ENCODE measurements at regions not wholly inside any gene's neighbourhood (a gene's known extent, or its start where the extent isn't known, plus 50 kb on each side); places are given as distances from the start of the nearest gene placed in this dataset.
"Not testable (repeated sequence)": the region's sequence is repeated elsewhere in the genome, so short reads cannot be mapped to it uniquely, and the experiment has no call there.

DNA sequence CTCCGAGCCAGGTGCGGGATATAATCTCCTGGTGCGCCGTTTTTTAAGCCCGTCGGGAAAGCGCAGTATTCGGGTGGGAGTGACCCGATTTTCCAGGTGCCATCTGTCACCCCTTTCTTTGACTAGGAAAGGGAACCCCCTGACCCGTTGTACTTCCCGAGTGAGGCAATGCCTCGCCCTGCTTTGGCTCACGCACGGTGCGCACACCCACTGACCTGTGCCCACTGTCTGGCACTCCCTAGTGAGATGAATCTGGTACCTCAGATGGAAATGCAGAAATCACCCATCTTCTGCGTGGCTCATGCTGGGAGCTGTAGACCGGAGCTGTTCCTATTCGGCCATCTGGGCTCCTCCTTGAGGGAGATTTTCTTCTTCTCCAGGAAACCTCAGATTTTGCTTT is 1135.1 kb upstream of the DIAPH2 start:
- DNase-seq (ENCODE audit: low spot score); ATAC-seq: not testable (repeated sequence)

DNA sequence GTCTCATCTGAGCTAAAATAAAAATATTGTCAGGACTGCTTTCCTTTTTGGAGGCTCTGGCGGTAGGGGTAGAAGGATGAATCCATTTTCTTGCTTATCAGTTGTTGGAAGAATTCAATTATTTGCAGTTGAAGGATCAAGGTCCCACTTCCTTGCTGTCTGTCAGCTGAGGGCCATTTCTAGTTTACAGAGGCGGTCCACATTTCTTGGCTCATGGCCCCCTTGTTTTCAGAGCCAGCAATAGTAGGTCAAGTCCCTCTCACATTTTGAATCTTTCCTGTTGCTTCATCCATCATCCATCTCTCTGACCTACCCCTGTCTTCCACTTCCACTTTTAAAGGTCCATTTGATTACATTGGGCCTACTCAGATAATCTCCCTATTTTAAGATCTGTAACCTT is 1099.3 kb upstream of the DIAPH2 start:
- ATAC-seq, result no peak
- DNase-seq (ENCODE audit: low spot score), result no peak

DNA sequence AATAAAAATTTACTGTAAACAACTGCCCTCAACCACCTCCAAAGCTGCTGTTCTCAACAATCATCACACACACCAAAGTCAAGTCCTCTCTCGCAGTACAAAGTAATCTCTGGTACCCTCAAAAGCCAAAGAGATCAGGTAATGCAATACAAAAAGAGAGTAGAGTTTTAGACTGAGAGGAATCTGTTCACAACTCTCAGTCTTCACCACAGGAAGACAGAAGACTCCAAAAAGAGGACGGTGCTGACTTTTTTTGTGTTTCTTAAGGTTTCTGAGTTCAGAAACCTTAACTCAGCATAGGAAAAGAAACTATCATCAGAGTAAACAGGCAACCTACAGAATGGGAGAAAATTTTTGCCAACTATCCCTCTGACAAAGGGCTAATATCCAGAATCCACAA is 1072.3 kb upstream of the DIAPH2 start:
- ATAC-seq, result no peak
- DNase-seq (ENCODE audit: low spot score), result no peak

DNA sequence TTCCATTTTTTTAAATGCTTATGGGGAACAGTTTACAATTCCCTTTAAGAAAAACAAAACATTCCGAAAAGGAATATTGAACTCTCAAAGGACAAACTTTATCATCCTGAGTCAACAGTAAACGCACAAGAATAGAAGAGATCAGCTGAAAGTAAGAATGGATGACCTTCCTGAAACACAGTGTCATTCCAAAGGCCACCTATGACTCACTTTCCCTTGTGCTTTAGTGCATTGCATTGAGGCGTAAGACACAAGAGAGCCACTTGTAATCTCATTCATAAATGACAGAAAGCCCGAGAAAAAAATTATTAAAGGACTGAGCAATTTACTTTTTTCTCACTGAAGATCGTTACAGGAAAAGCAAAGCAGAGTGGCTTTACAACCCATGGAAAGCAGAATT is 1062.4 kb upstream of the DIAPH2 start:
- no peak for DNase-seq (ENCODE audit: low spot score)
- no peak for ATAC-seq

DNA sequence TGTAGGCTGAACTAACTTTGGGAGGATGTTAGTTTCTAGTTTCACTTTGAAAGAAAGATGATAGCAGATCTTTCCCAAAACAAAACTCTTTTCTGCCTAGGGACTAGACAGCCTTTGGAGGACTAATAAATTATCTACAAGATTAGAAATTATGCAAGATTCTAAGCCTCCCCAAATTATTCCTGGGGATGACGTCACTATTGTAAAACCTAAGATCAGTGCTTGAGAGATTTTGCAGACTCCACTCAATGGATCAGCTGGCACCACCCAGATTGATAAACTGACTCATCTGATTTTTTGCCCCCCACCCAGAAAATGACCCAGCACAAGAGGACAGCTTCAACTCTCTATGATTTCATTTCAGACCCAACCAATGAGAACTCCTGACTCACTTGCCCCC is 1057.9 kb upstream of the DIAPH2 start:
- ATAC-seq (no peak), DNase-seq (ENCODE audit: low spot score) (no peak)

DNA sequence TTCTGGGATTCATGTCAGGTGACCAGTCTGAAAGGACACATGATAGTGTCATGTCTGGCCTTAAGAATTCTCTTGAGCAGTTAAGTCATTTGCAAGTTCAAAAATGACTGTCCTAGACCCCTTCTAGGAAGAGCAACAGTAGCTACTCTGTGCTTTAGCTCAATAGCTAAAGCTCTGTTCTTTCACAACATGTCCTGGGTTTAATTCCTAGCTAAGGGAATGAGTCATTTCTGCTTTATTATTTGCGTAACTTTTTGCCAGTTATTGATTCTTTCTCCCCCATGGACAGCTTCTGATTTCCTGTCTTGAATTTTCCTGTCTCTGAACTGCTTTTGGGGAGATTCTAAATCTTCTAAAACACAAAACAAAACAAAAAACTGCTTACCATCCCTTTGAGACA is 1055.8 kb upstream of the DIAPH2 start:
- no peak for DNase-seq (ENCODE audit: low spot score)
- ATAC-seq, result peak; percentile 55

DNA sequence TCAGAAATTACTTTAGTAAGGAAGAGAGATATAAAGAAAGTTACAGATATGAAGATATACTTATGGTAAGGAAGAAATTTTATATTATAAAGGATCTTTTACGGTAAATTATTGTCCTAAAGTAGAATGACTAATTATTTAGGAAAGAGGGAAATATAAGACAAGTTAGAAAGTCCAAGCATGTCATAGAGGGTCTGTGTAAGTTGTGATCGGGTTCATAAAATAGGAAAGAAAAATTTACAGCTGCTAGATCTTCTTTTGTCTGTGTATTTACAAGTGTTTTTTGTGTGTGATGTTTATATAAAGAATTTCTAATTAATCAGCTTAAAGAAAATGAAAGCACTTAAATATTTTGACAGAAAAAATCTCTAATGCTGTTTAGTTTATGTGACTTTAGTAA is 1054.9 kb upstream of the DIAPH2 start:
- ATAC-seq (no peak), DNase-seq (ENCODE audit: low spot score) (no peak)

DNA sequence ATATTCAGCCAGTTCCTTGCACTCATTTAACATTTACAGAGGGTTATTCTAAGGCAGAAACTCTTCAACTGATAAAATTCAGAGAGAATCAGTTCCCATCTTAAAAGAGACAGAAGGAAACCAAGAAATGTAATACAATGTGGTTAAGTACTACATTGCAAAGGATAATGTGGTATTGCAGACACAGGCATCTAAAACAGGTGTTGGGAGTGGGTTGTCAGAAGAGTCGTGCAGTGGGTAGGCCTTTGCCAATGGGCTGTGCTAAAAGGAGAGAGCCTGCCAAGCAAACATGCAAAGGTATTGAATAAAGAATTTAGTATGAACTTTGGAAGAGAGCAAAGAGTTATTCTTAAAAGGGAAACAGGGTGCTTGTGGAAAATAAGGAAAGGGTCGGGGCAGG is 1044.4 kb upstream of the DIAPH2 start:
- ATAC-seq, result no peak
- no peak for DNase-seq (ENCODE audit: low spot score)

DNA sequence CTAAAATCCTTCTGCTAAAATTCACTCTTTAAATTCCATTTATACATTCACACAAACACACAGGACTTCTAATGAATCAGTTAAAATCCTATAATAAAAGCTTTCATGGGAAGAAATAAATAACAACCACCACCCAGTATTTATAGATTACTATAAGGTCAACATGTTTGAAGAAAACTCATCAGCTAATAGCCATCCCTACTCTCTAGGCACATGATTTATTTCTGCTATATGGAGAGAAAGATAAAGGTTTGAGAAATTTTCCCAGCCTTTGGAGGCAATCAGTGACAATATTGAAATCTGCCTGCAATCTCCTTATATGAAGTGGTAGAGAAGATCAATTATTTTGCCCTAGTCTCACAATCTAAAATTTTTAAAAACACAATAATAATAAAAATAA is 1038.9 kb upstream of the DIAPH2 start:
- DNase-seq (ENCODE audit: low spot score) (no peak), ATAC-seq (no peak)

DNA sequence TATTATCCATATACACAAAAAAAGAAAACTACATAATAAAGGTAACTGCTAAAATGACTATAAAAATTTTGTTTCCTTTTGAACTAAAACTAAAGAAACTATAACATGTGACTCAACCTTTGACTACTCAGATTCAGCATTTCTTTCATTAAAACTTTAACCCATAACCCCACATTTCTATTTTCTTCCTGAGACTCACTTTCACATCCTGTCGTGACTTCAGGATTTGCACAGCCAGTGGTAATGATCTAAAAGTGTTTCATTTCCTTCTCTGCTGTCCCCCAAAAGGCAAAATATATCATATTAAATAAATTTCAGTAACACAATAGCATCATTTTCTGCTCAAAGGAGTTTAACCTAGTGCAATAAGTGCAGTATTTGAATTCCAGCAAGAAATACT is 1022.4 kb upstream of the DIAPH2 start:
- no peak for ATAC-seq
- no peak for DNase-seq (ENCODE audit: low spot score)

DNA sequence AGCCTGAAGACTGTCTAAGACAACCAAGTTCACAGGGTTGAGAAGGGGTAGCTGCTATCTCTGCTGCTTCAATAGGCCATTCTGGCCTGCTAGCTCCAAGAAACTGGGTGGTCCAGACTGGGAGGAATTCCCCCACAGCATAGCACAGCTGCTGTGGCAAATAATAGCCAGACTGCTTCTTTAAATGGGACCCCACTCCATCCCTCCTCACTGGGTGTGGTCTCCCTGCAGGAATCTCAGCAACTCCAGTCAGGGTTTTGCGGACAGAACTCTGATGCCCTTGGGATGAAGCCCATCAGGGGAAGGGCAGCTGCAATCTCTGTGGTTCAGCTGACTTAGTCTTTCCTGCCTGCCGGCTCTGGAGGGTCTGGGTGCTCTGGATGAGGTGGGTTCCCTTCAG is 1018.6 kb upstream of the DIAPH2 start:
- DNase-seq (ENCODE audit: low spot score), result no peak
- ATAC-seq, result no peak

DNA sequence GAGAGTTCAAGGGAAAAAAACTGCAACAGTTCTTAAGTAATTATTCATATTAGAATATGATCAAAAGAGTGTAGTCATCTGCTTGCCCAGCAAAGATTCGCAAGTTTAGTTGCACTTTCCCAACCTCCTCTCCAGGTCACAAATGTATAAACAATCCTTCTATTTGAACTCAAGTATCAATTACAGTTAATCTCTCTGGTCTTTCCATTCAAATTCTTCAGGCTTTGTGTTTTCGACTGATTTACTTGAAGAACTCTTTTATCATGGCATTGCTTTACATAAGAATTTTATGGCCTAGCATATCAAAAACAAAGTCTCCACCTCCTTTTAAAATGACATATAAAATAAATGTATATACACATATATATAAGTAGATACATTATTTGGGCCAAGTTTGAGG is 1009.6 kb upstream of the DIAPH2 start:
- ATAC-seq (no peak), DNase-seq (ENCODE audit: low spot score) (no peak)

DNA sequence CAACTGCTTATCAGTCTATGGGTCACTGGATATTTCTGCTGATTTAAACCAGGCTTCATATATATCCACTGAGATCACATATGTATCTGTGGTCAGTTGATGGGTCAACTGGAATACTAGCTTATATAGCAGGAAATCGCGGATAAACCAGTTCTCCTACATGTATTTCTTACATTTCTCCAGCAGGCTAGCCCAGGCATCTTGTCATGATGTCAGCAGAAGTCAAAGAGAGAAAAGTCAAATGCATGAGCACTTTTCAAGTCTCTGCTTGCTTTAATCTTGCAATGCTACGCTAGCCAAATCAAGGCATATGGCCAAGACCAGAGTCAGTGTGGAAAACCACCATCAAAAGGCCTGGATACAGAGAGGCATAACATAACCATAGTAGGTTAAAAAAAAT is 1008.8 kb upstream of the DIAPH2 start:
- DNase-seq (ENCODE audit: low spot score) (no peak), ATAC-seq (no peak)

DNA sequence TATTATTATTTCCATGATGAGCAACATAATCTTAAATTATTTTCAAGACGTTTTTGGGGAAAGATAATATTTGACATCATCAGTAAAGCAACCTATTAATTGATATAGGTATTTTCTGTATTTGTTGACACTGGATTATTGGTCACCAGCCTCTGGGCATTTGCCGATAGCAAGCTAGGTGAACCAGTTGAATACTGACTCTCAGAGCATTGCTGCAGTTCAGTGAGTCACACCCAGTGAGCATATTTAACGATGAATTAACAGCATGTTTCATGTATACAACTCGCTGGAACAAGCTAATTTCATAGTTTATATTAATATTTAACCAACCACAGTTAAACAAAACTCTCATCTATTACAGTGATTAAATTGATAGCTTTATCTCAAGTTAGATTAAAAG is 1006.0 kb upstream of the DIAPH2 start:
- no peak for DNase-seq (ENCODE audit: low spot score)
- no peak for ATAC-seq

DNA sequence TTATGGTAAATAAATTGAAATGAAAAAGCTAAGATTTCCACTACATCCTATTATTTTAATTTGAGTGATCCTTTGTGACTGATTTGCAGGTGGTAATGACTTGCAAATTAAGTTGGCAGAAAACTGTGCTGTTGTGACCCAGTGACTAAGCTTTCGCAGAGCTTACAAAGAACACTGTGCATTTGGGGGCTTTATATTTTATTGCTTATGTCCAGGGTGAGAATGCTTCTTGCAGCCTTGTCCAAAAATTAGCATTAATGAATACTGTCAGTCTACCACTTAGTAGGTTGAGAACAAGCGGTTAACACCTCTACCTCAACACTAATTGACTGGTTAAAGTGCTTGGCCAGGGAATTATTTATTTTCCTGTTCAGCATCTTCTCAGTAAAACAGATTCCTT is 991.3 kb upstream of the DIAPH2 start:
- ATAC-seq, result no peak
- no peak for DNase-seq (ENCODE audit: low spot score)

DNA sequence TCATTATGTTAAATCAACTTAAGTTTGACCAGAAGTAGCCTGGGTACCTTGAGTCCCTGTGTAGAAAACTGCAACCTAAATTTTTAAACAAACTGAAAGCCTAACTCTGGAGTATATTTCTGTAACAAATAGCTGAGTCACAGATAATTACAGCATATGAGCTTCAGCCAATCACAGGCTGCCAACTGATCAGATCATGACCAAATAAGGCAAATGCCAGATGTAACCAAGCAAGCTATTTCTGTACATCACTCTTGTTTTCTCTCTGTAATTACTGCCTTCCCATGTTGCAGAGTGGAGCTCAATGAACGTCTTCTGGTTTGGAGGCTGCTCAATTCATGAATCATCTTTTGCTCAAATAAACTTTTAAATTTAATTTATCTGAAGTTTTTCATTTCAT is 980.9 kb upstream of the DIAPH2 start:
- no peak for ATAC-seq
- no peak for DNase-seq (ENCODE audit: low spot score)

DNA sequence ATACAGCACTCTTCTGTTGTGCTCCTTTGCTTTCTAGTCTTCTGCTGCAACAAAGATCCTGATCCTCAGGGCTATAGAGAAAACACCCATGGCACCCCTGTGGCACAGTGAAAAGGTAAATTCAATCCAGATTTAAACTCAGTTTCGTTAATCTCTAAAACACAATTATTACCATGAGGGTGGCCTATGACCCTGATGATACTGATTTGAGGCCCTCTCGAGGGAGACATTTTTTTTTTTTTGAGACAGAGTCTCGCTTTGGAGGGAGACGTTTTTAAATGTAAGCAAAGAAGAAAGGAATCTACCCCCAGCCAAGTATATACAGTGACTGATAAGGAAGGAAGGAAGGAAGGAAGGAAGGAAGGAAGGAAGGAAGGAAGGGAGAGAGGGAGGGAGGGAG is 967.8 kb upstream of the DIAPH2 start:
- ATAC-seq (no peak), DNase-seq (ENCODE audit: low spot score) (no peak)

DNA sequence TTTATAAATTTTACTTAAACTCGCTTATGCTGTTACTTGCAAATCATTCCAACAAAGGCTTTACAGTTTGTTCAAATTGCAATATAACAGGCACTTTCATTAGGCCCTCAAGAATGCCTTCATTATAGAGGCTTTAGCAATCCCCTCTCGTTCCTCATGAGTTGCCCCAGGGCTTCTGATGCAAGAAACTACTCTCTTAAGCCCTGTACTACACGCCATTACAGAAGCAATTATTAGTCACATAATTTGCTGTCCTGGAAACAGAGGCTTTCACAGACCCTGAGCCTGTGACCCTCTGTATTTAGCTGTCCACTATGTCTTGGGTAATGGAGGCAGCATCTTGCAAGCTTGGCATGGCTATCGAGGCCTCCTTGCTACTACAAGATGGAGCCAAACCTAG is 965.9 kb upstream of the DIAPH2 start:
- ATAC-seq, result no peak
- no peak for DNase-seq (ENCODE audit: low spot score)

DNA sequence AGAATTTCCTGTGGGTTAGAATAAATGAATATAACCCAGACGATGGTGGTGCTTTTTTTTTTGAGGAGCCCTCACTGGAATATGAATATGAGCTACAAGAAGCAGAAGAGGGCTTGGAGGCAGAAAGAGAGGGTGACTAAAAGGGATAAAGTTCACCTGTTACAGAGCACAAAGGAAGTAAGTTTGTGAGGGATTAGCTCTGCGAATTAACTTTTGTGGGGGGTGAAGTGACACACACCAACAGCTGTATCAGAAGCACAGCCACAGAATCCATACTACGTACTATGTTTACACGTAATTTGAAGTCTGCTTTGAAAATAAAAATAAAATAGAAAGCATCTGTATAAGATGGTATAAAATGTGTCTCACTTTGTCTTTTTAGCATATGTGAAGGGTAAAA is 963.6 kb upstream of the DIAPH2 start:
- DNase-seq (ENCODE audit: low spot score) (no peak), ATAC-seq (no peak)

DNA sequence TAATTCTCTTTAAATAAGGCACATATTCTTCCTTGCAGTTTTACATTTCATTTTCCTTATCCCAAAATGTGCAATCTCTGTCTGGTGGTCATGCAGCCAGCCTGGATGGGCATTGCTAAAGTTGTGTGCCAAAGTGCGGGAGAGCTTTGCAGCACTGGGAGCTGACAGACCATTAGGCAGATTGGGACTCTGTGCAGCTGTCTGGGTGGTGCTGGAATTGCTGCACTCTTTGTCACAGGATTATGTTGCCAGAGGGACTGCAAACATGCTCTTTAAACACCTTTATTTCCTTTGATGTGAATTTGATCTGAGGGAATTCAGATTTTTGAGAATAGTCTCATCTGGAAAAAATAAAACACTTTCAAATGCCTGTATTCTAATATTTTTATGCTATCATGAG is 956.2 kb upstream of the DIAPH2 start:
- ATAC-seq (no peak), DNase-seq (ENCODE audit: low spot score) (no peak)

DNA sequence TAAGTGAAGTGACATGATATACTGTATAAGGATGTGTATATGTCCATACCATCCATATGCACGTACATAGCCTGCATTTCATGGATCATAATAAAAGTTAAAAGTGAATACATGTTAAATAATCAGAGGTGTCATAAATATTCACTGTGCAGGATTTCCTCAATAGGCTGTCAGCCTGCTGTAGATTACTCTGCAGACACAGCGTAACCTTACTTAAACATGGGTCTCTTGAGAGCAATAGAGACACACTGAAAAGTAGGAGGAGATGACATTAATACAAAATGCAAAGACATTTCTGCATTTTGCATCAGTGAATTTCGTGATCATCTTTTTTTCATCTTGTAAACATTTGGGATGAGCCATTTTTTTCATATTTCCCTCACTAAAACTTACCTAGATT is 955.2 kb upstream of the DIAPH2 start:
- DNase-seq (ENCODE audit: low spot score), result no peak
- no peak for ATAC-seq

DNA sequence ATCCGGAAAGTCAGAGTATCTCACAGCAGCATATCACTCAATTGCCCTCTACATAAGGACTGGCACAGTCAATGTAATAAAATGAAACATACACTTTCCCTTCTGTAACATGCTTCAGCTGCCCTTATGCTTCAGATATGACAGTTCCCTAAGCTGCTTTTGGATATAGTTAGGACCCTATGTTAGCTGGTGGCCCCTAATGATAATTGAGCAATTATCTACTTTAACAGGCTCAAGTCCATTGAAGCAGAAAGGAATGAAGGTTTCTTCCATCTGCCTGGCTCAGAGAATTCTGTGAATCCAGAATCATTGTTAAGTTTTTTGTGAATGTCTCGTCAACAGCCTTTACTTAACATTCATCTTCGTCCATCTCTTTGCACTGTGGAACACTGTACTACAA is 951.2 kb upstream of the DIAPH2 start:
- ATAC-seq, result no peak
- DNase-seq (ENCODE audit: low spot score), result no peak

DNA sequence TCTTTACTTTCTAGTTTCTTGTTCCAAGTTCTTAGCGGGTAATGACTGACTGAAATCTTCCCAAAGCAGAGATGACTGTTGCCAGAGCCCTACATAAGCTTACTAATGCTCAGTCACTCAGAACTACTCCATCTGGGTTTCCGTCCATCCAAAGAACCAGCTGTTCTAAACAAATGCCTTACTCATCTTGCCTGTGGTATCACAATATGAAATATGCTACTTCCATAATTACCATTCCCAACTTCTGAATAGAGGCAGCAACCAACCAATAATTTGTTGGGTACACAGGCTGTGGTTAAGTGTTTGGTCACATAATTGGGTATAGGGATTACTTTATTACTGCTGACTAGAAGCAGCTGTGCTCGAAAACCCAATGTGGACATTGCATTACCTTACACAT is 930.2 kb upstream of the DIAPH2 start:
- DNase-seq (ENCODE audit: low spot score) (no peak), ATAC-seq (no peak)

DNA sequence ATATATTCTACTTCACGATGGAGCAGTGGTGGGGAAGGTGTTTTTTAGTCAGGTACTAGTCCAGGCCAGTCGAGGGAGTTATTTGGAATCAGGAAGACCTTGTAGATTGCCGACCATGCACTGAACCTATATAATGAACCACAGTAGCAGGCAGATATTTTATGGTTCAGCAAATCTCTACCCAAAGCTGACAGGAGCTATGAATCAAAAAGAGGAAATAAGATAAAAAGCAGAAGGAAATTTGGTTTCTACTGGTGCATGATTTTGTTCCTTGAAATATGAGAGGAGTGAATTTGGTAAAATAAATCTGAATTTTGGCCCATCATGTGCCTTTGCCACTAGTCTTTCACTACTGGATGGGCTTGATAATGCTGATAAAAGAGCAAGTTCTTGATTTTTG is 924.3 kb upstream of the DIAPH2 start:
- DNase-seq (ENCODE audit: low spot score) (no peak), ATAC-seq (no peak)
